Subcutaneous abdominal adipose tissue (tissue), 5 donors: ENCODE measurements at regions not wholly inside any gene's neighbourhood (a gene's known extent, or its start where the extent isn't known, plus 50 kb on each side); places are given as distances from the start of the nearest gene placed in this dataset.
"Not testable (repeated sequence)": the region's sequence is repeated elsewhere in the genome, so short reads cannot be mapped to it uniquely, and the experiment has no call there.

ENCODE experiments used
- H3K27ac ChIP-seq: one replicate; pipeline ENCODE4 v1.7.0; 2013; ENCODE audit warnings: low read depth, mild to moderate bottlenecking, inconsistent platforms, low read length, moderate library complexity
- H3K27me3 ChIP-seq, 5 donors: one replicate each; pipeline ENCODE4 v1.7.0; 2013; ENCODE audit warnings: low read length in 5 of 5, inconsistent platforms in 1 of 5; ENCODE audit not compliant: control insufficient read depth in 5 of 5, insufficient read depth in 4 of 5
- H3K36me3 ChIP-seq, 5 donors: one replicate each; pipeline ENCODE4 v1.7.0; 2013; ENCODE audit warnings: low read length in 5 of 5; ENCODE audit not compliant: control insufficient read depth in 5 of 5, insufficient read depth in 5 of 5
- H3K4me1 ChIP-seq, 5 donors: one replicate each; pipeline ENCODE4 v1.7.0; 2013; ENCODE audit warnings: low read length in 5 of 5, mild to moderate bottlenecking in 3 of 5, moderate library complexity in 1 of 5; ENCODE audit not compliant: control insufficient read depth in 5 of 5, insufficient read depth in 5 of 5
- H3K4me3 ChIP-seq, 5 donors: one replicate each; pipeline ENCODE4 v1.7.0; 2013; ENCODE audit warnings: low read length in 5 of 5, low read depth in 1 of 5
- H3K9ac ChIP-seq, 5 donors: one replicate each; pipeline ENCODE4 v1.7.0; 2013; ENCODE audit warnings: low read length in 5 of 5, mild to moderate bottlenecking in 4 of 5, moderate library complexity in 3 of 5
- H3K9me3 ChIP-seq, 5 donors: one replicate each; pipeline ENCODE4 v1.7.0; 2013; ENCODE audit warnings: low read length in 5 of 5; ENCODE audit not compliant: control insufficient read depth in 5 of 5
- donor health status: healthy.
- donor health status: healthy.
- donor health status: healthy.
- donor health status: healthy.
- donor health status: healthy.

- Histone ChIP-seq H3K27me3 (no peaks in the 10 kb centered on the region), H3K4me3 (no peak overlapping the region), H3K27ac (no peak overlapping the region), H3K36me3 (no peaks in the 10 kb centered on the region), H3K4me1 (peaks cover 0 to 6% (median 3%) of the 10 kb centered on the region in 5 donors), H3K9me3 (no peaks in the 10 kb centered on the region), H3K9ac (no peak overlapping the region)
Observed at GRCh38 chr5:17118631-17119030, 98.8 kb upstream of the BASP1 start.

GRCh38 chr5:17120209-17120608 is 97.2 kb upstream of the BASP1 start:
- H3K4me3 ChIP-seq = no peak overlapping the region
- H3K27me3 ChIP-seq = no peaks in the 10 kb centered on the region
- no peaks in the 10 kb centered on the region for H3K9me3 ChIP-seq
- no peak overlapping the region for H3K27ac ChIP-seq
- no peak overlapping the region for H3K9ac ChIP-seq
- no peaks in the 10 kb centered on the region for H3K36me3 ChIP-seq
- H3K4me1 ChIP-seq = peaks cover 0 to 16% (median 4%) of the 10 kb centered on the region in 5 donors

GRCh38 chr5:17121776-17122175 is 95.7 kb upstream of the BASP1 start:
- Histone ChIP-seq H3K27me3 (no peaks in the 10 kb centered on the region), H3K9me3 (no peaks in the 10 kb centered on the region), H3K36me3 (no peaks in the 10 kb centered on the region)

GRCh38 chr5:17123010-17123409 is 94.4 kb upstream of the BASP1 start:
- no peaks in the 10 kb centered on the region for H3K27me3 ChIP-seq
- peaks cover 0 to 16% (median 4%) of the 10 kb centered on the region in 5 donors for H3K4me1 ChIP-seq
- H3K4me3 ChIP-seq = no peak overlapping the region
- H3K9me3 ChIP-seq = no peaks in the 10 kb centered on the region
- no peak overlapping the region for H3K27ac ChIP-seq
- H3K9ac ChIP-seq = no peak overlapping the region
- H3K36me3 ChIP-seq = no peaks in the 10 kb centered on the region

More at GRCh38 chr5:17121776-17122175, 95.7 kb upstream of the BASP1 start:
- H3K4me1 ChIP-seq = peaks cover 0 to 16% (median 4%) of the 10 kb centered on the region in 5 donors
- no peak overlapping the region for H3K27ac ChIP-seq
- H3K4me3 ChIP-seq = no peak overlapping the region
- no peak overlapping the region for H3K9ac ChIP-seq

- not testable (repeated sequence) for H3K9me3 ChIP-seq, H3K4me1 ChIP-seq, H3K9ac ChIP-seq, H3K27me3 ChIP-seq, H3K36me3 ChIP-seq, H3K4me3 ChIP-seq
- H3K27ac ChIP-seq = peak overlapping the region; percentile 57
Observed at GRCh38 chr5:17123773-17124172, 93.7 kb upstream of the BASP1 start.

- no peak overlapping the region for H3K9ac ChIP-seq
Observed at GRCh38 chr5:17127743-17128231, 89.6 kb upstream of the BASP1 start.

GRCh38 chr5:17129093-17129849 is 88.2 kb upstream of the BASP1 start:
- H3K9me3 ChIP-seq = no peaks in the 10 kb centered on the region
- H3K4me3 ChIP-seq = peak overlapping the region in 4 of 5 donors; percentile 7 to 59 (median 30)
- H3K4me1 ChIP-seq = peaks cover 5 to 32% (median 13%) of the 10 kb centered on the region in 5 donors
- no peaks in the 10 kb centered on the region for H3K27me3 ChIP-seq
- H3K36me3 ChIP-seq = no peaks in the 10 kb centered on the region
- H3K9ac ChIP-seq = no peak overlapping the region
- no peak overlapping the region for H3K27ac ChIP-seq

More at GRCh38 chr5:17127743-17128231, 89.6 kb upstream of the BASP1 start:
- no peak overlapping the region for H3K27ac ChIP-seq
- no peaks in the 10 kb centered on the region for H3K36me3 ChIP-seq
- no peak overlapping the region for H3K4me3 ChIP-seq
- no peaks in the 10 kb centered on the region for H3K9me3 ChIP-seq
- H3K27me3 ChIP-seq = no peaks in the 10 kb centered on the region
- peaks cover 5 to 36% (median 13%) of the 10 kb centered on the region in 5 donors for H3K4me1 ChIP-seq

- H3K36me3 ChIP-seq, H3K9me3 ChIP-seq, H3K9ac ChIP-seq, H3K27me3 ChIP-seq, H3K27ac ChIP-seq: not testable (repeated sequence)
- H3K4me1 ChIP-seq = peaks cover 4 to 29% (median 13%) of the 10 kb centered on the region in 5 donors
- peak overlapping the region in 1 of 5 donors; percentile 6 for H3K4me3 ChIP-seq
Observed at GRCh38 chr5:17130302-17130701, 87.1 kb upstream of the BASP1 start.

GRCh38 chr5:17132444-17133083 is 84.9 kb upstream of the BASP1 start:
- Histone ChIP-seq H3K27ac (no peak overlapping the region), H3K9me3 (no peaks in the 10 kb centered on the region), H3K4me3 (no peak overlapping the region), H3K4me1 (peaks cover 4 to 29% (median 13%) of the 10 kb centered on the region in 5 donors), H3K27me3 (no peaks in the 10 kb centered on the region), H3K36me3 (no peaks in the 10 kb centered on the region), H3K9ac (no peak overlapping the region)

- Histone ChIP-seq H3K27ac (no peak overlapping the region), H3K4me3 (no peak overlapping the region), H3K36me3 (no peaks in the 10 kb centered on the region), H3K9ac (no peak overlapping the region), H3K4me1 (peaks cover 0 to 17% (median 1%) of the 10 kb centered on the region in 5 donors), H3K27me3 (no peaks in the 10 kb centered on the region), H3K9me3 (no peaks in the 10 kb centered on the region)
Observed at GRCh38 chr5:17135050-17135449, 82.4 kb upstream of the BASP1 start.
